Left ventricle myocardium superior (tissue), 1 donor: ENCODE measurements at regions not wholly inside any gene's neighbourhood (a gene's known extent, or its start where the extent isn't known, plus 50 kb on each side); places are given as distances from the start of the nearest gene placed in this dataset.

Source experiments
- ATAC-seq: fragments of 200-7000 bp; cut with Tn5 transposase; one replicate; pipeline ENCODE4 v1.9.1; 2020; ENCODE audit warnings: mild to moderate bottlenecking, moderate library complexity
- DNase-seq: peaks from one replicate; pipeline ENCODE4 v3.0.0-alpha.2; 2020
- intact Hi-C: fragments of 100-400 bp; cut with micrococcal nuclease; formaldehyde crosslinking; loops from one replicate; pipeline ENCODE4 v1.11.0; 2022
- donor health status: DM: no; HTN: yes; CAD: no; lungs with severe emphysema.

GRCh38 chr10:10101106-10101505 is 916.6 kb upstream of the CELF2 start:
- intact Hi-C loops = no loop called here
- ATAC-seq (no peak), DNase-seq (no peak)

DNA sequence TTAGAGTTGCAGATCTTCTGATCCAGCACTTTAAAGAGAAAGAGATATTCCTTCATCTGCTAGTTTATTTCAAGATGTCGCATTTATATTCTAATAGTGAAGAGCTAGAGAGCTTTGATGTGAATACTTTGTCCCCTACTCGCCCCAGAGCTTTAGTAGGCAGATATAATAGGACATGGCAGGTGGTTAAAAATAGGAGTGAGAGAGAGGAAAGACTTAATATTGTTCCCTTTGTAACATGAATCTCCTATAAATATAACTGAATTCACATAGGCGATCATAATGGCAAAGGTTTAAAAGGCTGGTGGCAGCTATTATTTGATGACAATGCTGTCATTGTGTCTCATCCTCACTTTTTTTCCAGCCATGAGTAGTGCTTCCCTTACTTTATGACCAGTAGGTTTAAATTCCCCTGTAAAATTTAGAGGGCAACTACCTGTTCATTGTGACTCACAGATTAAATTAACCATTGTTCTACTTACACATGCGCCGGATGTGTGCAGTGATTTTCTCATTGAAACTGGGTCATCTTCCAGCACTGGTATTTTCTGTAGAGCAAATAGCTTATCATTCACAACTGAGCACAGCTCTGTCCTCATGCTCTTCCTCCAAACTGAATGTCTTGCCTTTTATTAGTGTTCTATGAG is 906.7 kb upstream of the CELF2 start:
- DNase-seq (no peak), ATAC-seq (peak; percentile 60)
- intact Hi-C loops = no loop called here

DNA sequence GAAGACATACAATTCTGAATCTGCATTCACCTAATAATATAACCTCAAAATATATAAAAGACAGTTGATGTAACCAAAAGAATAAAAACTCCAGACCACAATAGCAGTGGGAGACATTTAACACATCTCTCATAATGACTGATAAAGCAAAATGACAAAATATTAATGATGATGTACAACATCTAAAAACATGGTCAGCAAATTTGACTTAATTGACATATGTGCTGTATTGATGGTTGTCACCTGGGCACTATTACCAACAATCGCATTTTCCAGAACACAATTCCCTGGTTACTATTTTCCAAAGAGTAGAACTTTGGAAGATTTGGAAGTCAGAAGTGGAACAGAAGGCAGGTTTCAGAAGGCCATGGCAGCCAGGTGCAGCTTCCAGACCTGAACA is 899.5 kb upstream of the CELF2 start:
- DNase-seq (no peak), ATAC-seq (no peak)
- intact Hi-C loops = no loop called here

DNA sequence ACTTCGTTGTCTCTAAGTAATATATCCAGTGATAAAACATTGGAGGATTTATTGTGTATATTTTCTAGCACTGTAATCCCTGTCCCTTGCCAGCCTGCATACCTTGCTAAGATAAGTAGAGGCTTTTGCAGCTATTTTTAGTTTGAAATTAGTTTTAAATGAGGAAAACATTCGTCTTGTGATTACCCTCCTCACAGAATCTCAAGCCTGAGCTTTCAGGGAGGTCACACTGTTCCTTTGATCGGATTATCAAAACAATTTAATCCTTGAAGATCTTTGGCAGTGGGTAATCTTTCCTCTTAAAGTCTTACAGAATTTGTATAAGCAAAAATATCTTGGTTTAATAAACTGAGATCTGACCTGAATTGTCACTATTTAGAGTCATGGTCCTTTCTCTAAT is 897.0 kb upstream of the CELF2 start:
- no peak for ATAC-seq
- no peak for DNase-seq
- intact Hi-C loops = no loop called here

DNA sequence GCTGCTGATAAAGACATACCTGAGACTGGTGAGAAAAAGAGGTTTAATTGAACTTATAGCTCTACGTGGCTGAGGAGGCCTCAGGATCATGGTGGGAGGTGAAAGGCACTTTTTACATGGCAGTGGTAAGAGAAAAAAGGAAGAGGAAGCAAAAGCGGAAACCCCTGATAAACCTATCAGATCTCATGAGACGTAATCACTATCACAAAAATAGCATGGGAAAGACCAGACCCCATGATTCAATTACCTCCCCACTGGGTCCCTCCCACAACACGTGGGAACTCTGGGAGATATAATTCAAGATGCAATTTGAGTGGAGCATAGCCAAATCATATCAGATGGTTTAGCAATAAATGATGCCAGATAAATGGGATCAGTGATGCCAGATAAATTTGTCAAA is 892.0 kb upstream of the CELF2 start:
- ATAC-seq = no peak
- intact Hi-C loops = no loop called here

GRCh38 chr10:10126218-10126617 is 891.5 kb upstream of the CELF2 start:
- no peak for DNase-seq
- intact Hi-C loops = no loop called here

More for the DNA sequence above, 892.0 kb upstream of the CELF2 start:
- DNase-seq = no peak

GRCh38 chr10:10128387-10128786 is 889.3 kb upstream of the CELF2 start:
- ATAC-seq (no peak), DNase-seq (no peak)
- intact Hi-C loops = no loop called here

More at GRCh38 chr10:10126218-10126617, 891.5 kb upstream of the CELF2 start:
- ATAC-seq = no peak

DNA sequence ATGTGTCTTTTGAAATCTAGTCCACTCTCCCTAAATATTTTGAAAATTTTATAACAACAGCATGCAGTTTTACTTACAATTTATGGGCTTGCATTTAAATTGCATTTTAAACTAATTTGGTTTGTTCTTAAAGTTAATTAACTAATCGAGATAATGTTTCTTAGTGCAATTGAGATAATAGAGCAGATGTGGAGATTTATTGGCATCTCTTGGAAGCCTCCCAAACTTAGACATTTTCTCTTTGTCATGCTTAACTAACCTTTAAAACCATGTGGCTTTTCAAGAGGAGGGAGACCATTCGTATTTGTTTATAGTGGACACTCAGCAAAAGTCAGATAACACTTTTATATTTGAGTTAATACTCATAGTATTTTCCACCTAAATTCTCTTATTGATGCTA is 887.0 kb upstream of the CELF2 start:
- intact Hi-C loops = no loop called here
- DNase-seq (no peak), ATAC-seq (no peak)

DNA sequence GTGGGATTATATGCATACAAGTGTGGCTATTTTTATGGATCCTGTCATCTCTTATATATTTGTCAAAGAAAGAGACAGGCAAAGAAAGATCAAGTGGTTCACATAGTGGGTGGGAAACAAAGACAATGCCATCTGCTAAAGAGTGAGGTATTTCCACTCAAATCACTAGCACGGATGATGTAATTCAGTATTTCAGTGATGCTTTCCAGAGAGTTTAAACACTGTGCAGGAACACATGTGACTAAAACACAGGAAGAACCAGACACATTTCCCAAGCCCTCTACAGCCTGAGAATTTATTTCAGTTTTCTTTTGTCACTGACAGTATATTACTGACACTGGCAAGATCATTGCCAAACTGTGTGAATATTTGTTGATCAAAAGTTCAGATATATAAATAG is 885.7 kb upstream of the CELF2 start:
- ATAC-seq = no peak
- intact Hi-C loops = no loop called here
- no peak for DNase-seq

DNA sequence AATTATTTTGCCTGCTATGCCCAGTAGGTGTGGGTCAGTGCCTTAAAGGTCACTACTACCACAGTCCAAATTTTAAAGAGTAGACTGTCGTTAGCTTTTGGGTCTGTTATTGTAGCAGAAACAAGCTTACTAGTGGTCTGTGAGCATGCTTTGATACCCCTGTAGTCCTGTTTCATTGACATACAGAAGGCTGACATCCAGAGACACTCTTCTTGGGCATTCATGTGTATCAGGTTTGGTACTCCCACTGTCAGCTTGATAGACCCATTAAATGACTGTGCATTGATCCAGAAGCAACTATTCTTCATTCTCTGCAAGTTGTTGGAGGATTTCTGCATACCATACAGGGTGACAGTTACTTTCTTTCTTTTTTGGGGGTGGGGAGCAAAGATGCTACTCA is 884.4 kb upstream of the CELF2 start:
- intact Hi-C loops = no loop called here
- ATAC-seq (no peak), DNase-seq (no peak)

GRCh38 chr10:10138685-10139084 is 879.0 kb upstream of the CELF2 start:
- DNase-seq = no peak
- intact Hi-C loops = no loop called here
- no peak for ATAC-seq

- intact Hi-C loops = no loop called here
- no peak for DNase-seq
- no peak for ATAC-seq
These were observed 875.8 kb upstream of the CELF2 start for GRCh38 chr10:10141782-10142382.

DNA sequence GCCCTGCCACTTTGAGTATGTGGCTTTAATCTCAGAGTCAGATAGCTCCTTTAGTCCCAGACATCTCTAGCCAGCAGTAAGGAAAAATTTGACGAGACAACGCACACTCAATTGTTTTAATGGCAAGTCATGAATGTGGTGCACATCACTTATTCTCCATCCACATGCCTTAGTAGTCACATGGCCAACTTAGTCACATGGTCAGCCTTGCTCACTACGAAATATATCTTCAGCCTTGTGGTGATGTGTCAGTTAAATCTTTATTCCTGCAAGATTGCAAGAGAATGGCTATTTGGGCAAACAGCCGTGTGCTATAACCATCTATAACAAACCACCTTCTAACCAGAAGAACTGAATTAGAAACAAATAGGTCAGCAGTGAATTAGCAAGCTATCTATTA is 871.1 kb upstream of the CELF2 start:
- DNase-seq = no peak
- no peak for ATAC-seq

GRCh38 chr10:10149899-10150298 is 867.8 kb upstream of the CELF2 start:
- ATAC-seq (no peak), DNase-seq (no peak)
- intact Hi-C loops = no loop called here

More for the DNA sequence above, 871.1 kb upstream of the CELF2 start:
- intact Hi-C loops = no loop called here

DNA sequence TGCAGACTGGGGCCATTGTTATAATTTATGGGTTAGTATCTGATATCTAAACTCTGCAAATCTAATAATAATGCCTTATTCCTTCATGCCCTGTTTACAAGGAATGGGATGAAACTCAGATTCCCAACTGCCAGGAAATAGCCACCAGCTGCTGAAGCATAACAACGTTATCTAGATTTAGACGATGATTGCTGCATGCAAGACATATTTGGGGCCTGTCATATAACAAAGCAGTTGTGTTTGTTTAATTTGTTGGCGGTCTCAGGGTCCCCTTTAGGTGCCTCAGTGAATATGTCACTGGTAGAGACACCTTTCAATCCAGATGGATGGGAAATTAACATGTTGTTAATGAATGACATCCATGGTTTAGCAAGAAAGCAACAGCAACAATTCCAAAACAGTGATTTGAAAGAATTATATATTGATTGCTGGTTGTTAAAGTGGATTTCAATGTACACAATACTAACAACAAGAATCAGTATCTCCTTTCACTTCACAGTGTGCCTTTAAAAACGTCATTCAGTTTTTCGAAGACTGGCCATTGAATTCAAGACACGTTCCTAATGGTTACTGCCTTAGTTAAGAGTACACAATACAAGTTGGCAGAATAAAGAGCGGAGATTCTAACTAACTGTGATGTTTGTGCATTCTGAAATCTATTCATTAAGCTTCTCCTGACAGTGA is 860.6 kb upstream of the CELF2 start:
- ATAC-seq = no peak
- DNase-seq = no peak
- intact Hi-C loops = no loop called here

DNA sequence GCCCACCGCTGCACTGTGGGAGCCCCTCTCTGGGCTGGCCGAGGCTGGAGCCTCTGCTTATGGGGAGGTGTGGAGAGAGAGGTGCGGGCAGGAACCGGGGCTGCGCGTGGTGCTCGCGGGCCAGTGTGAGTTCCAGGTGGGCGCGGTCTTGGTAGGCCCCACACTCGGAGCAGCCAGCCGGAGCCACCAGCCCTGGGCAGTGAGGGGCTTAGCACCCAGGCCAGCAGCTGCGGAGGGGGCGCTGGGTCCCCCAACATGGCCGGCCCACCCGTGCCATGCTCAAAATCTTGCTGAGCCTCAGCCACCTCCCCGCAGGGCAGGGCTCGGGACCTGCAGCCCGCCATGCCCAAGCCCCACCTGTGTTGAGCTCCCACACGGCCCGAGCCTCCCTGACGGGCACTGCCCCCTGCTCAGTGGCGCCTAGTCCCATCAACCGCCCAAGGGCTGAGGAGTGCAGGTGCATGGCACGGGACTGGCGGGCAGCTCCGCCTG is 856.8 kb upstream of the CELF2 start:
- ATAC-seq (no peak), DNase-seq (no peak)
- intact Hi-C loops = no loop called here

DNA sequence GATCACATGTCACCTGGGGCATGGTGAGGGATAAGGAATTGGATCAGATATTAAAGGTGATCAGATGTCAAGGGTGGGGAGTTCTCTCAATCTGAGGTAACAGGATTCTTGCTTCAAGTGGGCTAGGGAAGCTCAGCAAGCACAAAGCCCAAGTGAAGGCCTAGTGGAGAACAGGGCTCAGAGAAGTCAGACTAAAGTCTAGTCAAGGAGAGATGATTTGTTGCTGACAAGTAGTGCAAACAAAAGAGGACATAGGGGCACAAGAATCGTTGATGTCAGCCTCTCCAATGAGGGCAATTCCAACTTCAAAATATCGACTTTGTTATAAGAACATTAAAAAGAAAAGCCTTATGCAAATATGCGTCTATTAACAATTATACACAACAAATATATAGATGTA is 852.8 kb upstream of the CELF2 start:
- DNase-seq = no peak
- ATAC-seq = no peak
- intact Hi-C loops = no loop called here

DNA sequence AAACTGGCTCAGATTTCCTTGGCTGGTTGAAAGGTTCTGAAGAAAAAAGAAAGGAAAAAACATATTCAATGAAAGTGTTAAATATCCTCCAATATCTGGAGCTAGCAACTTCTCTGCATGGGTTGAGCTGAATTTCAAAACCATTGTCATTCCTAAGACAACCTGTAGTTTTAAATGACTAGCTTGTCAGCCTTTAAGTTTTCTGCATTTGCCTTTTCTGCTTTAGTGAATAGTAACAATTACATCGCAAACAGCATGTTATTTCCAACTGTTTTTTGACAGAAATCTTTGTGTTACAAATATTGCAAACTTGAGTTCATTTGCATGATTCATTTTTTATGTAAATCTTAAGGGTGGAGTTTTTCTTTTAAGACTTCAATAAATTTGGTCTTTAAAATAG is 852.3 kb upstream of the CELF2 start:
- no peak for DNase-seq
- no peak for ATAC-seq
- intact Hi-C loops = no loop called here

DNA sequence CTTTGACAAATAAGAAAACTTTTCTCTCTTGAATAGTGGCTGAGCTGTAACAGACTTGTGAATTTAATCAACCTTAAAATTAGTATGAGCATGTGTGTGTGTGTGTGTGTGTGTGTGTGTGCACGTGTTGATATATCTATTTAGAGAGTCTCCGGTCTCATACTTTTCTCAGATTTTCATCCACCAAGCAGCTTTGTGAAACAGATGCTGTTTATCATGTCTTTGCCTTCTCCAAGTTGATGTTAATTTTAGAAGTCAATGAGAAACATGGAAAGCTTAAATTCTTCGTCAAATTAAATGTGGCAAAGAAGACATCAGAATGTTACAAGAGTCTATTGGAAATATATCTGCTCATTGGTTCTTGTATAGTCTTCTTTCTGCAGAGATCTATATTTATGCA is 839.2 kb upstream of the CELF2 start:
- no peak for DNase-seq
- no peak for ATAC-seq
- intact Hi-C loops = no loop called here

DNA sequence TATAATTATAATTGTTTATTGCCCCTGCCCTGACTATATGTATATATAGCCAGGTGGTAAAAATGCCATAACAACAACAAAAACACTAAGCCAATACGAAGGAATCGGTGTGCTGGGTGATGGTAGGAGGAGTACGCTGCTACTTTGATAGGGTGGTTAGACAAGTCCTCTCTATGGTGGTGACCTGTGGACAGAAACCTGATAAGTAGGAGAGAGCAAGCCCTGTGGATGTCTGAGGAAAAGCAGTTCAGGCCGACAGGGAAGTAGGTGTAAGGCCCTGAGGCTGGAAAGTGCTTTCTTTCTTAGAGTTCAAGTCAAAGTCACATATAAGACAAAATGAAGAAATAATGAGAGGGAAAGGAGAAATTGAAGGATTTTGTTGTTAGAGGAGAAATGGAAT is 823.8 kb upstream of the CELF2 start:
- DNase-seq (no peak), ATAC-seq (no peak)
- intact Hi-C loops = no loop called here

DNA sequence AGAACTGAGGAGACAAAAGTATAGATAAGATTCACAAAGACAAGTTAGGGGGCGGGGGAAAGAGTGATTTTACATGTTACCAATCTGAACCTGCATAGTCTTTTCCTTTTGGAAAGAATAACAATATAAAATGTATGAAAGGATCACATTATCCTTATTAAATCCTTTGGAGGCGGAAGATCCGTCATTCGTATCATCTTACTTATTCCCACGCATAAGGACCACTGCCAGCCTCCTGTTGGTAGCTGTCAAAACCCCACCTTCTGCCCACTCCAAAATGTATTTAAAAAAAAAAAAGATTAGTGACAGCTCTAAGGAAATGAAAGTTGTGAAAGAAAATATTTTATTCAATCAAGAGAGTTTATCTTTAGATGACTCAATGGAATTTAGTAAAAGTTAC is 821.0 kb upstream of the CELF2 start:
- DNase-seq = no peak
- intact Hi-C loops = no loop called here
- no peak for ATAC-seq
